ENCODE measurements at regions not wholly inside any gene's neighbourhood (a gene's known extent, or its start where the extent isn't known, plus 50 kb on each side); places are given as distances from the start of the nearest gene placed in this dataset.
"Not testable (repeated sequence)": the region's sequence is repeated elsewhere in the genome, so short reads cannot be mapped to it uniquely, and the experiment has no call there.

GRCh38 chr12:74264692-74265091 is 272.9 kb upstream of the ATXN7L3B start:
- no peak overlapping the region for H3K4me2 ChIP-seq (ENCODE audit: low read length)
- no peaks in the 10 kb centered on the region for H3K9me2 ChIP-seq (ENCODE audit: insufficient read depth, low read length)
- no peak for TF ChIP-seq CTCF (IDR thresholded peaks at IDR 0.05; ENCODE audit: poor library complexity, severe bottlenecking)
- no peak for TF ChIP-seq TAF1 (IDR thresholded peaks at IDR 0.05; ENCODE audit: low read depth)
- no peak overlapping the region for H3K9ac ChIP-seq (ENCODE audit: low read length)
- no peaks in the 10 kb centered on the region for H4K20me1 ChIP-seq (ENCODE audit: insufficient read depth)
- no peak overlapping the region for H3K27ac ChIP-seq (ENCODE audit: low read length)
- no peaks in the 10 kb centered on the region for H3K27me3 ChIP-seq (ENCODE audit: insufficient read depth, low read depth, low read length)
- no peak overlapping the region for H3K4me3 ChIP-seq (ENCODE audit: low read length)
- H3K79me2 ChIP-seq (replicated peaks; ENCODE audit: insufficient read depth, low read length), result no peaks in the 10 kb centered on the region
- no peak overlapping the region for H2AFZ ChIP-seq (ENCODE audit: low read depth, low read length)
- no peaks in the 10 kb centered on the region for H3K36me3 ChIP-seq (ENCODE audit: insufficient read depth, low read length)
- H3K9me3 ChIP-seq (ENCODE audit: low read length), result no peaks in the 10 kb centered on the region
- H3F3A ChIP-seq (ENCODE audit: insufficient read depth, low read length, poor library complexity, severe bottlenecking), result no peaks in the 10 kb centered on the region

- H2AFZ ChIP-seq (ENCODE audit: low read depth, low read length); H3K4me3 ChIP-seq (ENCODE audit: low read length); H3K9me3 ChIP-seq (ENCODE audit: low read length); H4K20me1 ChIP-seq (ENCODE audit: insufficient read depth); H3K36me3 ChIP-seq (ENCODE audit: insufficient read depth, low read length); H3F3A ChIP-seq (ENCODE audit: insufficient read depth, low read length, poor library complexity, severe bottlenecking); H3K9ac ChIP-seq (ENCODE audit: low read length); H3K4me2 ChIP-seq (ENCODE audit: low read length); H3K27me3 ChIP-seq (ENCODE audit: insufficient read depth, low read depth, low read length); H3K79me2 ChIP-seq (replicated peaks; ENCODE audit: insufficient read depth, low read length); H3K27ac ChIP-seq (ENCODE audit: low read length); H3K9me2 ChIP-seq (ENCODE audit: insufficient read depth, low read length): not testable (repeated sequence)
Measured at GRCh38 chr12:74269355-74269754, 268.3 kb upstream of the ATXN7L3B start.

- Histone ChIP-seq H3K9me3 (ENCODE audit: low read length) (no peaks in the 10 kb centered on the region), H3K36me3 (ENCODE audit: insufficient read depth, low read length) (no peaks in the 10 kb centered on the region), H2AFZ (ENCODE audit: low read depth, low read length) (no peak overlapping the region), H4K20me1 (ENCODE audit: insufficient read depth) (no peaks in the 10 kb centered on the region), H3K79me2 (replicated peaks; ENCODE audit: insufficient read depth, low read length) (no peaks in the 10 kb centered on the region), H3F3A (ENCODE audit: insufficient read depth, low read length, poor library complexity, severe bottlenecking) (no peaks in the 10 kb centered on the region), H3K4me2 (ENCODE audit: low read length) (no peak overlapping the region), H3K4me3 (ENCODE audit: low read length) (no peak overlapping the region), H3K27ac (ENCODE audit: low read length) (no peak overlapping the region), H3K9ac (ENCODE audit: low read length) (no peak overlapping the region), H3K9me2 (ENCODE audit: insufficient read depth, low read length) (no peaks in the 10 kb centered on the region), H3K27me3 (ENCODE audit: insufficient read depth, low read depth, low read length) (no peaks in the 10 kb centered on the region)
- TF ChIP-seq EZH2 (IDR thresholded peaks at IDR 0.05; ENCODE audit: borderline replicate concordance, insufficient read depth, low read length, poor library complexity, severe bottlenecking), result no peak
- TF ChIP-seq MXI1 (conservative IDR thresholded peaks at IDR 0.05; ENCODE audit: poor library complexity, severe bottlenecking), result no peak
- TF ChIP-seq EP300 (conservative IDR thresholded peaks at IDR 0.05; ENCODE audit: poor library complexity, severe bottlenecking), result no peak
- TF ChIP-seq TAF1 (IDR thresholded peaks at IDR 0.05; ENCODE audit: low read depth), result no peak
- TF ChIP-seq, protein P1, sequence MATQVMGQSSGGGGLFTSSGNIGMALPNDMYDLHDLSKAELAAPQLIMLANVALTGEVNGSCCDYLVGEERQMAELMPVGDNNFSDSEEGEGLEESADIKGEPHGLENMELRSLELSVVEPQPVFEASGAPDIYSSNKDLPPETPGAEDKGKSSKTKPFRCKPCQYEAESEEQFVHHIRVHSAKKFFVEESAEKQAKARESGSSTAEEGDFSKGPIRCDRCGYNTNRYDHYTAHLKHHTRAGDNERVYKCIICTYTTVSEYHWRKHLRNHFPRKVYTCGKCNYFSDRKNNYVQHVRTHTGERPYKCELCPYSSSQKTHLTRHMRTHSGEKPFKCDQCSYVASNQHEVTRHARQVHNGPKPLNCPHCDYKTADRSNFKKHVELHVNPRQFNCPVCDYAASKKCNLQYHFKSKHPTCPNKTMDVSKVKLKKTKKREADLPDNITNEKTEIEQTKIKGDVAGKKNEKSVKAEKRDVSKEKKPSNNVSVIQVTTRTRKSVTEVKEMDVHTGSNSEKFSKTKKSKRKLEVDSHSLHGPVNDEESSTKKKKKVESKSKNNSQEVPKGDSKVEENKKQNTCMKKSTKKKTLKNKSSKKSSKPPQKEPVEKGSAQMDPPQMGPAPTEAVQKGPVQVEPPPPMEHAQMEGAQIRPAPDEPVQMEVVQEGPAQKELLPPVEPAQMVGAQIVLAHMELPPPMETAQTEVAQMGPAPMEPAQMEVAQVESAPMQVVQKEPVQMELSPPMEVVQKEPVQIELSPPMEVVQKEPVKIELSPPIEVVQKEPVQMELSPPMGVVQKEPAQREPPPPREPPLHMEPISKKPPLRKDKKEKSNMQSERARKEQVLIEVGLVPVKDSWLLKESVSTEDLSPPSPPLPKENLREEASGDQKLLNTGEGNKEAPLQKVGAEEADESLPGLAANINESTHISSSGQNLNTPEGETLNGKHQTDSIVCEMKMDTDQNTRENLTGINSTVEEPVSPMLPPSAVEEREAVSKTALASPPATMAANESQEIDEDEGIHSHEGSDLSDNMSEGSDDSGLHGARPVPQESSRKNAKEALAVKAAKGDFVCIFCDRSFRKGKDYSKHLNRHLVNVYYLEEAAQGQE (IDR thresholded peaks at IDR 0.05; ENCODE audit: borderline replicate concordance), result no peak
- TF ChIP-seq POLR2AphosphoS5 (IDR thresholded peaks at IDR 0.05), result no peak
- no peak for TF ChIP-seq CTCF (IDR thresholded peaks at IDR 0.05; ENCODE audit: poor library complexity, severe bottlenecking)
- TF ChIP-seq RAD21 (conservative IDR thresholded peaks at IDR 0.05), result no peak
- TF ChIP-seq SMC3 (conservative IDR thresholded peaks at IDR 0.05; ENCODE audit: poor library complexity), result no peak
Measured at GRCh38 chr12:74280156-74280655, 257.4 kb upstream of the ATXN7L3B start.

- not testable (repeated sequence) for H3K36me3 ChIP-seq (ENCODE audit: insufficient read depth, low read length); H4K20me1 ChIP-seq (ENCODE audit: insufficient read depth); H3K79me2 ChIP-seq (replicated peaks; ENCODE audit: insufficient read depth, low read length); H2AFZ ChIP-seq (ENCODE audit: low read depth, low read length); H3K4me2 ChIP-seq (ENCODE audit: low read length); H3K27ac ChIP-seq (ENCODE audit: low read length); H3K27me3 ChIP-seq (ENCODE audit: insufficient read depth, low read depth, low read length); H3F3A ChIP-seq (ENCODE audit: insufficient read depth, low read length, poor library complexity, severe bottlenecking); H3K9me3 ChIP-seq (ENCODE audit: low read length); H3K4me3 ChIP-seq (ENCODE audit: low read length); H3K9ac ChIP-seq (ENCODE audit: low read length); H3K9me2 ChIP-seq (ENCODE audit: insufficient read depth, low read length)
Measured at GRCh38 chr12:74281401-74282180, 256.0 kb upstream of the ATXN7L3B start.

All from neural cell (in vitro differentiated cells).